ENCODE measurements at regions not wholly inside any gene's neighbourhood (a gene's known extent, or its start where the extent isn't known, plus 50 kb on each side); places are given as distances from the start of the nearest gene placed in this dataset.
"Not testable (repeated sequence)": the region's sequence is repeated elsewhere in the genome, so short reads cannot be mapped to it uniquely, and the experiment has no call there.

GRCh38 chr1:120240181-120240580, 63.9 kb upstream of the SEC22B start:
- DNase-seq (ENCODE audit: low spot score); FAIRE-seq: not testable (repeated sequence)

DNA sequence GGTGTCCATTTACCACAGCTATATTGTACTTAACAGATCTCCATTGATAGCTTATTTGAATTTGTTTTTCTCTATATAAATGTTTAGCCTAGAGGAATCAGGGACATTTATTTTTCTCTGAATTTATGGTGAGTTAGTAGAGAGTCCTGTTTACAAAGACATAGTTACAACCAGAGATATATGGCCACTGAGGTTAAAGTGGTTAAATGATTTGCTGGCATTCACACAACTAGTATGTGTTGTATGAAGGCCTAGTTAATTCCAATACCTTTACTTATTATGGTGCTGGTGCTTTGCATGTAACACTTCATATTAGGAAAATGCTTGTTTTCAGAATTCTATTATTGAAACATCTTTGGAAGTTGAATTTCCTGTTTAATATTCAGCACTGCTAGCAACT, 63.0 kb upstream of the SEC22B start:
- FAIRE-seq, result not testable (repeated sequence)

DNA sequence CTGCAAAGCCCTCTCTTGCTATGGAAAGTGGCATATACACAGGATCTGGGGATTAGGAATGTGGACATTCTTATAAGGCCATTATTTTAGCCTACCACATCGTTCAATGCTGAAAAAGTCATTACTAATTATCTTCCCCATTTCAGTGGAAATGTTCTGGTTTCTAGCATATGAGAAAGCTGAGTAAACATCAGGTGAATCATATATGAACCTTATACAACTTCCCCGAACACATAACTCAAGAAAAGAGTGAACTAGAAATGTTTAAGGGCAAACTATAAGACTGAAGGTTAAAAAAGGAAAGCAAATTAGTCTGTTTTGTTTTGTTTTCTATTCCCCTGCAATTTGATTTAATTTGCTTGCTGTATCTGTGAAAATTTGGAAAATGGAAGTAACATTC, 62.5 kb upstream of the SEC22B start:
- DNase-seq (ENCODE audit: low spot score); FAIRE-seq: not testable (repeated sequence)

More for the DNA sequence above, 63.0 kb upstream of the SEC22B start:
- DNase-seq (ENCODE audit: low spot score), result not testable (repeated sequence)

GRCh38 chr1:120233661-120234018, 57.3 kb upstream of the SEC22B start:
- FAIRE-seq; DNase-seq (ENCODE audit: low spot score): not testable (repeated sequence)

- not testable (repeated sequence) for FAIRE-seq; DNase-seq (ENCODE audit: low spot score)
These were observed 56.7 kb upstream of the SEC22B start for GRCh38 chr1:120232834-120233660.

GRCh38 chr1:120229835-120230234, 53.5 kb upstream of the SEC22B start:
- not testable (repeated sequence) for FAIRE-seq; DNase-seq (ENCODE audit: low spot score)
